ENCODE measurements at regions not wholly inside any gene's neighbourhood (a gene's known extent, or its start where the extent isn't known, plus 50 kb on each side); places are given as distances from the start of the nearest gene placed in this dataset.

DNA sequence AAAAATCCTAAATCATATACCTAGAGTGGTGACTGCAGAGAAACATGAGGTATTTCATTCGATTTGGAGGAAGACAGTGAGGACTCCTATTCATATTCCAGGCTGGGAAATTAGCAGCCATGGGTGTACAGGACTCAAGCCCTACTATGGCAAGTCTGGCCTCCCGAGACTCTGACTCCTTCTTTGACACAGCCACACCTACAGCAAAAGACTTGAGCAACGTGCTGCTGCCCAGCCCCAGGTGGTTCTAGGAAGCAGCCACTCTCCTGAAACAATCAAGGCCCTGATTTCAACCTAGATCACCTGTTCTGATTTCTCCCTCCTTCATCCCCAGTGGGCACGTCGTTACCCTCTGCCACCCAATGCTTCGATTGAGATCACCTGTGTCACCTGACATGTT lies 84.0 kb upstream of the ATP11B start:
- H3K27ac ChIP-seq (ENCODE audit: low read depth, low read length): no peak overlapping the region
- WGBS, 2 experiments (ENCODE audit: insufficient coverage in 1 of 2, insufficient read length in 1 of 2): 88 to 89% methylated on average over 3 to 6 of the region's 6 CpGs
- H3K4me1 Mint-ChIP-seq: peaks cover 2% of the 10 kb centered on the region

DNA sequence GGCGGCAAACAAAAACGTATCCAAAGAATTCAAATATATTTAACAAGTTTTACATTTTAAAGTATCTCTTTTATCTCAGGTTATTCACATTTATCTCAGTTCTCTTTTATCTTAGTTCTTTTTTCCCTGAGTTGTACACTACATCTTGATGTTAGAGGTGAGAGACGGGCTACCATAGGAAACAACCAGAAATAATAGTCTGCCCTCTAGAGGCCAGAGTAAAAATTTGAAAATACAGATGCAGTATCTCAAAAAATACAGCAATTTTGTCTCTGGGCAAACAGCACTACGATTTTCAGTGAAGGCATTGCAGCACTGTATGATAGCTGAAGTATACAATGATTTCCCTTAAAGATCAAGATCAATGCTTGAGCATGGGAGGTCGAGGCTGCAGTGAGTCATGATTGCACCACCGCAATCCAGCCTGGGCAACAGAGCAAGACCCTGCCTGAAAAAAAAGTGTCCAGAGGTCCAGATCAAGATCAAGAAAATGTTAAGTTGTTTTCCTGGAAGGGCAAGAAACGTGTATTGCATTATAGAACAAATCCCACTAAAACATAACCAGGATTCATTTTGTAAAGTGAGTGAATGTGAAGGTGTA lies 82.6 kb upstream of the ATP11B start:
- TF ChIP-seq, protein P1, sequence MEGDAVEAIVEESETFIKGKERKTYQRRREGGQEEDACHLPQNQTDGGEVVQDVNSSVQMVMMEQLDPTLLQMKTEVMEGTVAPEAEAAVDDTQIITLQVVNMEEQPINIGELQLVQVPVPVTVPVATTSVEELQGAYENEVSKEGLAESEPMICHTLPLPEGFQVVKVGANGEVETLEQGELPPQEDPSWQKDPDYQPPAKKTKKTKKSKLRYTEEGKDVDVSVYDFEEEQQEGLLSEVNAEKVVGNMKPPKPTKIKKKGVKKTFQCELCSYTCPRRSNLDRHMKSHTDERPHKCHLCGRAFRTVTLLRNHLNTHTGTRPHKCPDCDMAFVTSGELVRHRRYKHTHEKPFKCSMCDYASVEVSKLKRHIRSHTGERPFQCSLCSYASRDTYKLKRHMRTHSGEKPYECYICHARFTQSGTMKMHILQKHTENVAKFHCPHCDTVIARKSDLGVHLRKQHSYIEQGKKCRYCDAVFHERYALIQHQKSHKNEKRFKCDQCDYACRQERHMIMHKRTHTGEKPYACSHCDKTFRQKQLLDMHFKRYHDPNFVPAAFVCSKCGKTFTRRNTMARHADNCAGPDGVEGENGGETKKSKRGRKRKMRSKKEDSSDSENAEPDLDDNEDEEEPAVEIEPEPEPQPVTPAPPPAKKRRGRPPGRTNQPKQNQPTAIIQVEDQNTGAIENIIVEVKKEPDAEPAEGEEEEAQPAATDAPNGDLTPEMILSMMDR (conservative IDR thresholded peaks at IDR 0.05): peak; percentile 83
- Mint-ChIP-seq H3K27ac (no peak overlapping the region), H3K9me3 (no peaks in the 10 kb centered on the region), H3K4me3 (no peak overlapping the region), H3K4me1 (no peaks in the 10 kb centered on the region), H3K36me3 (ENCODE audit: low read depth) (no peaks in the 10 kb centered on the region), H3K27me3 (ENCODE audit: insufficient read depth) (peaks cover 61% of the 10 kb centered on the region)
- H3K4me1 ChIP-seq (ENCODE audit: control insufficient read depth, insufficient read depth, low read length): no peaks in the 10 kb centered on the region
- H3K9me3 ChIP-seq (ENCODE audit: control insufficient read depth, low read length): no peaks in the 10 kb centered on the region
- no peak overlapping the region for H3K27ac ChIP-seq (ENCODE audit: low read depth, low read length)
- DNase-seq: no peak
- no peak overlapping the region for H3K4me3 ChIP-seq (ENCODE audit: low read length)
- H3K36me3 ChIP-seq (ENCODE audit: control insufficient read depth, insufficient read depth, low read length): no peaks in the 10 kb centered on the region
- no peak overlapping the region for H3K9ac ChIP-seq (ENCODE audit: extremely low read depth, low read length, poor library complexity, severe bottlenecking)
- WGBS, 2 experiments (ENCODE audit: insufficient coverage in 1 of 2, insufficient read length in 1 of 2): 69 to 75% methylated on average over 5 to 7 of the region's 7 CpGs
- H3K27me3 ChIP-seq (ENCODE audit: control insufficient read depth, insufficient read depth, low read length, poor library complexity, severe bottlenecking): peaks cover 41% of the 10 kb centered on the region

More for the DNA sequence above, 84.0 kb upstream of the ATP11B start:
- no peak overlapping the region for H3K27ac Mint-ChIP-seq
- H3K9me3 Mint-ChIP-seq: no peaks in the 10 kb centered on the region
- Histone ChIP-seq H3K4me3 (ENCODE audit: low read length) (no peak overlapping the region), H3K27me3 (ENCODE audit: control insufficient read depth, insufficient read depth, low read length, poor library complexity, severe bottlenecking) (peaks cover 27% of the 10 kb centered on the region), H3K36me3 (ENCODE audit: control insufficient read depth, insufficient read depth, low read length) (no peaks in the 10 kb centered on the region), H3K4me1 (ENCODE audit: control insufficient read depth, insufficient read depth, low read length) (no peaks in the 10 kb centered on the region), H3K9ac (ENCODE audit: extremely low read depth, low read length, poor library complexity, severe bottlenecking) (no peak overlapping the region), H3K9me3 (ENCODE audit: control insufficient read depth, low read length) (no peaks in the 10 kb centered on the region)
- TF ChIP-seq, protein P1 (conservative IDR thresholded peaks at IDR 0.05): no peak
- no peak overlapping the region for H3K4me3 Mint-ChIP-seq
- H3K36me3 Mint-ChIP-seq (ENCODE audit: low read depth): no peaks in the 10 kb centered on the region
- H3K27me3 Mint-ChIP-seq (ENCODE audit: insufficient read depth): peaks cover 47% of the 10 kb centered on the region
- no peak for DNase-seq

DNA sequence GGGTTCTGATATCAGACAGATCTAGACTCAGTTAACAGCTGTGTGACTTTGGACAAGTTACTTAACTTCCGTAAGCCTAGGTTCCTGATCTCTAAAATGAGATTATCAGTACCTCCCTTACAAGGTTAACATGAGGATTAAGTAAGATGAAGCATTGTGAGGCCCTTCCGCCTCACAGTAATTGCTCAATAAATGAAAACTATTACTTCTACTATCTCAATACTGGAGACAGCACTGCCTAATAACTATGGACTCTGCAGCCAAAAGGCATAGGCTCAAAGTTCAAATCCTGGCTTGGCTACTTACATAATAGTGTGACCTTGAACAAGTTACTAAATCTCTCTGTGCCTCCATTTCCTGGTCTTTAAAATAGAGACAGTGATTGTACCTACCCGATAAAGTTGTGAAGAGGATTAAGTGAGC lies 82.0 kb upstream of the ATP11B start:
- H3K36me3 Mint-ChIP-seq (ENCODE audit: low read depth): no peaks in the 10 kb centered on the region
- no peaks in the 10 kb centered on the region for H3K9me3 ChIP-seq (ENCODE audit: control insufficient read depth, low read length)
- H3K27me3 Mint-ChIP-seq (ENCODE audit: insufficient read depth): peaks cover 63% of the 10 kb centered on the region
- DNase-seq: no peak
- H3K4me3 ChIP-seq (ENCODE audit: low read length): no peak overlapping the region
- H3K9me3 Mint-ChIP-seq: no peaks in the 10 kb centered on the region
- WGBS, 2 experiments (ENCODE audit: insufficient coverage in 1 of 2, insufficient read length in 1 of 2): 79 to 80% methylated on average over 1 to 3 of the region's 3 CpGs
- H3K9ac ChIP-seq (ENCODE audit: extremely low read depth, low read length, poor library complexity, severe bottlenecking): no peak overlapping the region
- H3K4me1 Mint-ChIP-seq: peaks cover 2% of the 10 kb centered on the region
- TF ChIP-seq, protein P1 (conservative IDR thresholded peaks at IDR 0.05): no peak
- no peak overlapping the region for H3K4me3 Mint-ChIP-seq
- H3K27ac ChIP-seq (ENCODE audit: low read depth, low read length): no peak overlapping the region
- H3K36me3 ChIP-seq (ENCODE audit: control insufficient read depth, insufficient read depth, low read length): no peaks in the 10 kb centered on the region
- H3K27ac Mint-ChIP-seq: no peak overlapping the region
- H3K4me1 ChIP-seq (ENCODE audit: control insufficient read depth, insufficient read depth, low read length): no peaks in the 10 kb centered on the region
- peaks cover 41% of the 10 kb centered on the region for H3K27me3 ChIP-seq (ENCODE audit: control insufficient read depth, insufficient read depth, low read length, poor library complexity, severe bottlenecking)
